NCI-H1436 treated with DMSO at 0.1 percent for 48 hours (cell line): ENCODE measurements at regions not wholly inside any gene's neighbourhood (a gene's known extent, or its start where the extent isn't known, plus 50 kb on each side); places are given as distances from the start of the nearest gene placed in this dataset.
"Not testable (repeated sequence)": the region's sequence is repeated elsewhere in the genome, so short reads cannot be mapped to it uniquely, and the experiment has no call there.

Experiments
- DNase-seq: peaks from one replicate; lab custom pipeline; 2025; lab: John Stamatoyannopoulos, UW

GRCh38 chr14:89565607-89566006, 148.6 kb upstream of the FOXN3 start:
- no peak for DNase-seq

GRCh38 chr14:89564989-89565388, 148.0 kb upstream of the FOXN3 start:
- DNase-seq: no peak

GRCh38 chr14:89564286-89564957, 147.4 kb upstream of the FOXN3 start:
- DNase-seq: no peak

- DNase-seq: no peak
These were observed 146.4 kb upstream of the FOXN3 start for GRCh38 chr14:89563471-89563870.

- no peak for DNase-seq
These were observed 134.9 kb upstream of the FOXN3 start for GRCh38 chr14:89551955-89552354.

- DNase-seq: no peak
These were observed 134.4 kb upstream of the FOXN3 start for GRCh38 chr14:89551432-89551831.

- DNase-seq: no peak
These were observed 133.8 kb upstream of the FOXN3 start for GRCh38 chr14:89550821-89551220.

GRCh38 chr14:89549381-89550125, 132.5 kb upstream of the FOXN3 start:
- no peak for DNase-seq

- not testable (repeated sequence) for DNase-seq
These were observed 130.0 kb upstream of the FOXN3 start for GRCh38 chr14:89547047-89547446.

GRCh38 chr14:89544636-89545301, 127.7 kb upstream of the FOXN3 start:
- no peak for DNase-seq

- no peak for DNase-seq
These were observed 126.4 kb upstream of the FOXN3 start for GRCh38 chr14:89543425-89543790.

GRCh38 chr14:89542786-89543424, 125.9 kb upstream of the FOXN3 start:
- no peak for DNase-seq

GRCh38 chr14:89540830-89541470, 123.9 kb upstream of the FOXN3 start:
- DNase-seq: no peak

- DNase-seq: no peak
These were observed 123.2 kb upstream of the FOXN3 start for GRCh38 chr14:89540009-89540829.

GRCh38 chr14:89537911-89538310, 120.9 kb upstream of the FOXN3 start:
- peak; percentile 14 for DNase-seq

GRCh38 chr14:89534902-89535685, 118.1 kb upstream of the FOXN3 start:
- DNase-seq: no peak

GRCh38 chr14:89533766-89534165, 116.7 kb upstream of the FOXN3 start:
- no peak for DNase-seq

- no peak for DNase-seq
These were observed 116.1 kb upstream of the FOXN3 start for GRCh38 chr14:89533136-89533535.

GRCh38 chr14:89531661-89532335, 114.8 kb upstream of the FOXN3 start:
- DNase-seq: no peak
